Fibroblast of lung (primary cell): ENCODE measurements at regions not wholly inside any gene's neighbourhood (a gene's known extent, or its start where the extent isn't known, plus 50 kb on each side); places are given as distances from the start of the nearest gene placed in this dataset.

ENCODE experiments used
- CTCF ChIP-seq, 2 donors: IDR thresholded peaks in 1 of 2; conservative IDR thresholded peaks in 1 of 2; 1 replicate in 1 of 2; 2 replicates in 1 of 2; pipeline ENCODE4 v1.5.1; 2011 to 2012; ENCODE audit warnings: low read length in 2 of 2, control low read depth in 1 of 2, inconsistent platforms in 1 of 2, low read depth in 1 of 2, mild to moderate bottlenecking in 1 of 2
- EZH2 ChIP-seq: IDR thresholded peaks from 2 replicates; pipeline ENCODE4 v1.5.1; 2012; ENCODE audit warnings: low read length, control low read depth, mild to moderate bottlenecking; ENCODE audit errors: missing control alignments

GRCh38 chr10:7054915-7055314, 355.9 kb downstream of the SFMBT2 start:
- TF ChIP-seq CTCF (conservative IDR thresholded peaks at IDR 0.05 in 1 of 2, IDR thresholded peaks at IDR 0.05 in 1 of 2; ENCODE audit: low read depth in 1 of 2, low read length in 2 of 2): peak in 1 of 2 donors; percentile 68
- no peak for TF ChIP-seq EZH2
